Suprapubic skin (tissue), 4 donors: ENCODE measurements at regions not wholly inside any gene's neighbourhood (a gene's known extent, or its start where the extent isn't known, plus 50 kb on each side); places are given as distances from the start of the nearest gene placed in this dataset.

Experiments used
- POLR2A ChIP-seq, 2 donors: fragments of 450-650 bp; IDR thresholded peaks; one replicate each; pipeline ENCODE4 v1.6.1; 2017; ENCODE audit warnings: antibody characterized with exemption in 2 of 2, mild to moderate bottlenecking in 2 of 2, moderate library complexity in 2 of 2
- POLR2AphosphoS5 ChIP-seq, 3 donors: sonication (generic); formaldehyde crosslinking; IDR thresholded peaks; one replicate each; pipeline ENCODE4 v1.6.1; 2017; ENCODE audit warnings: antibody characterized with exemption in 3 of 3
- TF ChIP-seq, protein P1 (sequence below), 2 donors: fragments of 200-600 bp in 1 of 2; fragments of 450-650 bp in 1 of 2; sonication (generic) in 1 of 2; IDR thresholded peaks; one replicate each; pipeline ENCODE4 v1.5.1; 2016 to 2019; ENCODE audit warnings: antibody characterized with exemption in 2 of 2, mild to moderate bottlenecking in 1 of 2, moderate library complexity in 1 of 2

DNA sequence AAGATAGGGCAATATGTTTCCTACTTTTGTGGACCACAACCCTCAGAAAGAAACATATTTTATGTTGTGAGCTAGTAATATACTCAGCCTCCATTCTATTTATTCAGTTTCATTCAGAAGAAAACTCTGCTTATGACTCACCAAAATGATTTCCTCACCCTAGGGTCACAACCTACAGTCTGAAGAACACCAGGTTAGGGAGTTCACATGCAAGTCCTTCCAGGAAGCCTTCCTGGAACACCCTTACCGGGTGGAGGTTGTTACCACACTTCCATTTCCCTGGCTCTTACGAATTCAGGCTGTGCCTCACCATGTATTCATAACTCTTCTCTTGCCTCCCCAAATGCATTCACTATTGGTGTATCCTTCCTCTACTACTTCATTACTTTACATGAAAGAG is 228.0 kb upstream of the ADAMTS9 start:
- TF ChIP-seq, protein P1, sequence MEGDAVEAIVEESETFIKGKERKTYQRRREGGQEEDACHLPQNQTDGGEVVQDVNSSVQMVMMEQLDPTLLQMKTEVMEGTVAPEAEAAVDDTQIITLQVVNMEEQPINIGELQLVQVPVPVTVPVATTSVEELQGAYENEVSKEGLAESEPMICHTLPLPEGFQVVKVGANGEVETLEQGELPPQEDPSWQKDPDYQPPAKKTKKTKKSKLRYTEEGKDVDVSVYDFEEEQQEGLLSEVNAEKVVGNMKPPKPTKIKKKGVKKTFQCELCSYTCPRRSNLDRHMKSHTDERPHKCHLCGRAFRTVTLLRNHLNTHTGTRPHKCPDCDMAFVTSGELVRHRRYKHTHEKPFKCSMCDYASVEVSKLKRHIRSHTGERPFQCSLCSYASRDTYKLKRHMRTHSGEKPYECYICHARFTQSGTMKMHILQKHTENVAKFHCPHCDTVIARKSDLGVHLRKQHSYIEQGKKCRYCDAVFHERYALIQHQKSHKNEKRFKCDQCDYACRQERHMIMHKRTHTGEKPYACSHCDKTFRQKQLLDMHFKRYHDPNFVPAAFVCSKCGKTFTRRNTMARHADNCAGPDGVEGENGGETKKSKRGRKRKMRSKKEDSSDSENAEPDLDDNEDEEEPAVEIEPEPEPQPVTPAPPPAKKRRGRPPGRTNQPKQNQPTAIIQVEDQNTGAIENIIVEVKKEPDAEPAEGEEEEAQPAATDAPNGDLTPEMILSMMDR (IDR thresholded peaks at IDR 0.05) = no peak
- TF ChIP-seq POLR2AphosphoS5 (IDR thresholded peaks at IDR 0.05) (peak in 1 of 3 donors; percentile 43), POLR2A (IDR thresholded peaks at IDR 0.05) (no peak)
